ENCODE measurements at regions not wholly inside any gene's neighbourhood (a gene's known extent, or its start where the extent isn't known, plus 50 kb on each side); places are given as distances from the start of the nearest gene placed in this dataset.
"Not testable (repeated sequence)": the region's sequence is repeated elsewhere in the genome, so short reads cannot be mapped to it uniquely, and the experiment has no call there.

GRCh38 chr6:167736486-167737204 is 90.1 kb upstream of the AFDN start:
- no peak for DNase-seq

GRCh38 chr6:167737205-167737830 is 89.4 kb upstream of the AFDN start:
- no peak for DNase-seq

GRCh38 chr6:167738386-167738785 is 88.3 kb upstream of the AFDN start:
- no peak for DNase-seq

GRCh38 chr6:167739721-167740475 is 86.8 kb upstream of the AFDN start:
- DNase-seq = no peak

GRCh38 chr6:167742719-167743303 is 83.9 kb upstream of the AFDN start:
- no peak for DNase-seq

- DNase-seq = no peak
These were observed 81.7 kb upstream of the AFDN start for GRCh38 chr6:167744681-167745669.

GRCh38 chr6:167745670-167746389 is 80.9 kb upstream of the AFDN start:
- no peak for DNase-seq

DNA sequence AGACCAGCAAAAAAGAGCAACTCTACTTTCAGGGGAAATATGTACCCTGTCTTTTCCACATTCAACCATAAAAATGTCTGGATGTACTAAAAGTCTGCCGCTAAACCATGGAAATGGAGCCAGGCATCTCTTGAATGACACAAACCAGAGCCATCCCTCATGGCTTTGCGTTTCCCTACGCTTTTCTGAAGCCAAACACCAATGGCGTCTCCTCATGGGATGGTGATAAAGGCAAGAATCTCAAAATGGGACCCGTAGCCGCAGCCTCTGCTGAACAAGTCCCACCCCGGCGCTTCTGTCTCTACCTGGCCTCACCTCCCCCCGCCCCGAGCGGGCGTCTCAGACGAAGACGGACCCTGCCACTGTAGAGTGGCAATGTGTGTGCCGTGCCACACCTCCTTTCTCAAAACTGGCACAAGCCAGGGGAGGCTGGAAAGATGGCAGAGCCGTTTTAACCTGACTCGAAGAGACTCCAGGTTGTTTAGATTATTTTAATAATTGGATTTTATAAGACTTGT is 80.3 kb upstream of the AFDN start:
- DNase-seq = no peak

- DNase-seq = no peak
These were observed 79.7 kb upstream of the AFDN start for GRCh38 chr6:167746975-167747374.

- DNase-seq = no peak
These were observed 79.1 kb upstream of the AFDN start for GRCh38 chr6:167747645-167748044.

DNA sequence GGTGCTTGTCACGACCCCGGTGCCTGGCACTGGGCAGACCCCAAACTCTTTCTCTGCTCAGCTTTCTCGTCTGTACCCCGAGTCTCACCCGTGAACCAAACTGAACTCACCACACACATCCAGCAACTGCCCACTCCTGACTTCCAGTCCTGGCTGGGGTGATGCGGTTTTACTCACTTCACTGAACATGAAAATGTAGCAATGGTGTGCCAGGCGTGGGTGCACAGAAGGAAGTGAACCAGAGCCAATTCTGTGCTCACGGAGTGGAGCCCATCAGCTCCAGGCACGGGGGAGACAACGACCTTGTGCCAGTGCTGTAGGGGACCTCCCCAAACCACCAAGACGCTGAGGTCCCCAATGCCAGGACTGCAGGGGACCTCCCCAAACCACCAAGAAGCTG is 78.7 kb upstream of the AFDN start:
- no peak for DNase-seq

DNA sequence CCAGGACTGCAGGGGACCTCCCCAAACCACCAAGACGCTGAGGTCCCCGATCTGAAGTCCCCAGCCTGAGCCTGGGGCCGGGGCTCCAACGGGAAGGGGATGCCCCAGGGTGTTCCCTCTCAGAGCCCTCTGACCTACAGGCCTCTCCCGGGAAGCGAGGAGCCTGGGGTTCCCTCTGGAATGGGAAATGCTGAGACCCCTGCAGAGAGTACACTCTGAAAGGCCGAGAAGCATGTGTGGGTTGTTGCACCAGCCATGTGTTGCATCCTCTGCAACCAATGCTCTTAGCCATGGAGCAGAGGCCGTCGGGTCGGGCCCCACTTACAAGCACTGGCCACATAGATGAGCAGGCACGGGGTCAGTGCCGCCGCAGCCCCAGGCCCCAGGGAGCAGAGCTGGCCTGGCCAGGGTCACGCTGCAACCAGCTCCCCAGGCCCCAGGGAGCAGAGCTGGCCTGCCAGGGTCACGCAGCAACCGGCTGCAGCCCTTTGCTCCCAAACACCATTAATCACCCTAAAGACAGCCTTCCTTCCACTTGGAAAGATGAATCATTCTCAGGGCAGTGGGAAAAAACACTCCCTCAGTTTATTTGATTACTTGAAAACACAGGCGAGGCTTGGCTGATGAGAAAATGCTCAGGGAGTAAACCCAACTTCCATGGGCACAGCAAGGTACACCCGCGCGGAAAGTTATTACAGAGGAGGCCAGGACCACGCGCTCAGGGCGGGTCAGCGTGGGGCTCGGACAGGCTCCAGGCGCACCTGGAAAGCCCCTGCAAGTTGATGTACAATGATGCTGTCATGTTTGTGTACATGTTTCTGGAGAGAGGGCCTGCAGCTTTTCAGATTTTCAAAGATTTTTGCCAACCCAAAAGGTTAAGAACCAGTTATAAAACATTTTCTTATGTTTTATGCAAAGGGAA is 78.0 kb upstream of the AFDN start:
- no peak for DNase-seq

DNA sequence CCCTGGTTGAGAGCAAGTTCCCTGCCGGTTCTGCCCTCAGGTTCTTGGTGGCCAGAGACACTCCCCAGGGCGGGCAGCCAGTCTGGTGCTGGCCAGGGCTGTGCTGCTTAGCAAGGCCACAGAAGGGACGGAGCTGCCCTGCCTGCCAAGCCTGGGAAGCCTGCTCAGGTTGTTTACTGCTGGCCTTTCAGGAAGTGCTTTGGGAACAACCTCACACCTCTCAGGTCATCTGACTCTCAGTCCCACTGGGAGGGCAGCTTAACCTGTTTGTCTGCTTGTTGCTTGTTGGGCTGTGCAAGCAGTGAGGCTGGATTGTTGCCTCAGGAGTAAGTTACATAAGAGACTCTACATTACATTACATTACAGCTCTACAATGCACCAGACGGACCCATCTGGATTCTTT is 75.8 kb upstream of the AFDN start:
- DNase-seq = no peak

- no peak for DNase-seq
These were observed 75.1 kb upstream of the AFDN start for GRCh38 chr6:167751579-167752115.

GRCh38 chr6:167753281-167753680 is 73.4 kb upstream of the AFDN start:
- not testable (repeated sequence) for DNase-seq

DNA sequence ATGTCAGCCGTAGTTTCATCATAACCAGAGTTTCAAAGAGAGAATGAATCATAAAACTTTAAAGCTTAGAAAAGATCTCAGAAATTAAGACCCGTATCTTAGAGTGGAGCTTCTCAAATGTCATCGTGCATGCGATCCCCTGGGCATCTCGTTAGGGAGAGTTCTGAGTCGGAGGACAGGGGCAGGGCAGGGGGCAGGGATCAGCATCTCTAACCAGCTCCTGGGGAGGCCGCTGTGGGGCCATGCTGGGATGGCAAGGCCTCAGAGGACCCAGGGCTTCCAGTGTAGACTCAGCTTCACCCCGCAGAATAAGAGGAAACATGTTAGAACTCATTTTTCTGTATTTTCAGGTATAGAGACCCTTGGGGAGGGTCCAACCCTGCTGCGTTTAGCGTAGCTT is 72.0 kb upstream of the AFDN start:
- no peak for DNase-seq

DNA sequence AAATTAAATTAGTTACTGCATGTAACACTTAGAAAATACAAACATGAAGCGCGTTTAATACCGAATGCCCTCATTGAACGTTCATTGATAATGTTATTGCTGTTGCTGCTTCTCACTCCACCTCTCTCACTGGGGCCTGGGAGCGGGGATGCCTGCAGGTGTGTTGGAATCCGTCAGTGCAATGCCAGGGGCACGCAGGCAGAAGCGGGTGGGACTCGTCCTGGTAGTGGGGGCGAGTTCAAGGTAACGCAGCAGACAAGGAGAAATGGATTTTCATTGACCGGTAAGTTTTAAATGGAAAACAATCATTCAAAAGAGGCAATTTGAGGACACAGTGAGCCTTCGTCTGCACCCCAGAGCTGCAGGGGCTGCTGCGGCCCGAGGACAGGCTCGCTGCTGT is 71.2 kb upstream of the AFDN start:
- DNase-seq = no peak

DNA sequence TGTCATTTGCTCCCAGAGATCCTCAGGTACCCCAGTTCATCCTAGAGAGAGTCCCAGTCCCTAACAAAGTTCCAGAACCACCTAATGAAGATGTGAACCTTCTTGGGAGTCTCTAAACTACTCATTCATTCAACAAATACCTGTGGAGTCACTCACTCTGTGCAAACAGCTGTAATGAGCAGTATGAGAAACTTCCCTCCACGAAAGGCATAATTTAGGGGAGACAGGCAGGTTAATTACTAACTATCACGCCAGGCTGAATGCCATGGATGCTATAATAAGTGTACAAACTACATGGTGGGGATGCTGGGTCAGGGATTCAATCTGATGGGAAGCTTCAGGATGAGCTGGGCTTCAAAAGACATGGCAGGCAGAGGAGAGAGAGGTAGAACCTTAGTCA is 70.1 kb upstream of the AFDN start:
- no peak for DNase-seq

DNA sequence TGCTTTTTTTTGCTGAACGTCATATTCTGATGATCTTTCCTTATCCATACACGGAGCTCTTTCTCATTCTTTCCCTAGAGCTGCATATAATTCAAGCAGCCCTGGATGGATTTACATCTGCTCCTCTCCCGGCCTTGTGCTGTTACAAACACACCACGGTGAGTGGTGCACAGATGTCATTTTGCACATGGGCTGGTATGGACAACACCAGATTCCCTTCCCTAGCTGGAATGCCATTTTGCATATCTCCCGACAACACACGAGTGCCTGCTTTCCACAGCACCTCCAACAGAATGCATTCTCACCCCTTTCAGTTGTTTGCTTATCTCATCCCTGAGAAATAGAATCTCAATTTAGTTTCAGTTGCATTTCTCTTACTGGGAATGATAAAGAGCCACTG is 69.5 kb upstream of the AFDN start:
- DNase-seq = no peak

GRCh38 chr6:167757821-167758220 is 68.9 kb upstream of the AFDN start:
- DNase-seq = no peak
